ENCODE measurements at regions not wholly inside any gene's neighbourhood (a gene's known extent, or its start where the extent isn't known, plus 50 kb on each side); places are given as distances from the start of the nearest gene placed in this dataset.

DNA sequence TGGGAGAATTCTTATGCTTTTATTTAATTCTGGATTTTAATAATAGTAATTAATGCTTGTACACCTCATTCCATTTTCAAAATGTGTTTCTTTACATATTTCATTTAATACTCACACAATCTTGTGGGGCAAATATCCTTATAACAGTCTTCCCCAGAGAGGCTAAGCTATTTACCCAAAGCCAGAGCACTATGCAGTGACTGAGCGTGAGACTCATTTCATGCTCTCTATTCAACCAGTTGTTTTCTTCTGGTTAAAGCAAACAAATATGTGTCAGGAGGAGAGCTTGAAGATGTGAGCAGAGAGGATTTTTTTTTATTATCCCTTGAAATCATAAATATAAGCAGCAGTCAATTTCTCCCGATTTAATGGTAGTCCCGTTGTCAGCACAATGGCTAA lies 548.3 kb upstream of the TBL1XR1 start:
- DNase-seq (ENCODE audit: low read depth): no peak

DNA sequence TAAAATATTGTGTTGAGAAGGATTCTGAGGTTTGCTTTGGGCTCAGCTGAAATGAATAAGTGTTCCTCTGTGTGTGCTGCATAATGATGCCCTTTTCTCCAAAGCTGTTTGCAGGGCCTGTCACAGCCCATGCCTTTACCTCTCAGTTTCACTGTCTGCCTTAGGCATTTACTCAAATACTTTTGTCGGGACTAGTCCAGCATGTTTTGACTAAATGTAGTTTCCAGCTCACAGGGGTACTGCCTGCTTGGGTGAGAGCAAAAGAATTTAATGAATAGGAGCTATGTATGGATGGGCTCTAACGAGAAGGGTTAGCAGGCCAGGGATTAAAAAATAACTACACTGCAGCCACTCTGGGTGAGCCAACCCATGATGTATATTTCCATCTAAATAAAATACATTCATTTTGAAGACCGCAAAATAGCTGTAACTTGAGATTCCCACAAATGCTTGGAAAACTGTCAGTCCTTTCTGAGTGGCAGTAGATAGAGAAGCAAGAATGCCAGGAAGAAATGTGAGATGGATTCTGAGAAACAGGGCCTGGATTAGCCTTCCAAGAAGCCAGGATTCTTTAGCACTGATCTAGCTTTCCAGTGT lies 549.2 kb upstream of the TBL1XR1 start:
- peak; percentile 56 for DNase-seq (ENCODE audit: low read depth)

DNA sequence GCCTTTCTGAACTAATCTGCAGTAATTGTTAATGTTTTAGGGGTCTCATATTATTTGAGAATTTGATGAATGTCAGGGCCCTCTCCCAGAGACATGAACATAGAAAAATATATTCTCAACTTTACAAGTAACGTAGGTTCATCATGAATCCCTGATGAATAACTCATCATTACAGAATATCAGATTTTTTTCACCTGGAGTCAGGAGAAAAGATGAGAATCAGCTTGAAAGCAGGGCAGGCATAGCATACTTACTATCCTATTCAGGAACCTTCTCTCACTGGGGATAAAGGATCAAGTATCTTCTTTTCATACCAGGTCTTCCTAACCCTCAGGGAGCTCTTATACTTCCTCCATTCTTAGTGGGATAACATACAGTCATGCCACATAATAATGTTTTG lies 552.6 kb upstream of the TBL1XR1 start:
- DNase-seq (ENCODE audit: low read depth): no peak

DNA sequence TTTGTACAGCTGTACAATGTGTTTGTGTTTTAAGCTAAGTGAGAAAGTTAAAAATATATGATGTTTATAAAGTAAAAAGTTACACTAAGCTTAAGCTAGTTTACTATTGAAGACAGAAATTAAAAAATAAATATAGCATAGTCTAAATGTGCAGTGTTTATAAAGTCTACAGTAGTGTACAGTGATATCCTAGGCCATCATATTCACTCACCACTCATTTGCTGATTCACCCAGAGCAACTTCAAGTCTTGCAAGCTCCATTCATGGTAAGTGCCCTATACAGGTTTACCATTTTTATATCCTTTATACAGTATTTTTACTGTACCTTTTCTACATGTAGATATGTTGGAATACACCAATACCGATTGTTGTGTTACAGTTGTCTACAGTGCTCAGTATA lies 553.2 kb upstream of the TBL1XR1 start:
- DNase-seq (ENCODE audit: low read depth): no peak

- no peak for DNase-seq (ENCODE audit: low read depth)
Measured at GRCh38 chr3:177751770-177752169, 554.5 kb upstream of the TBL1XR1 start.

DNA sequence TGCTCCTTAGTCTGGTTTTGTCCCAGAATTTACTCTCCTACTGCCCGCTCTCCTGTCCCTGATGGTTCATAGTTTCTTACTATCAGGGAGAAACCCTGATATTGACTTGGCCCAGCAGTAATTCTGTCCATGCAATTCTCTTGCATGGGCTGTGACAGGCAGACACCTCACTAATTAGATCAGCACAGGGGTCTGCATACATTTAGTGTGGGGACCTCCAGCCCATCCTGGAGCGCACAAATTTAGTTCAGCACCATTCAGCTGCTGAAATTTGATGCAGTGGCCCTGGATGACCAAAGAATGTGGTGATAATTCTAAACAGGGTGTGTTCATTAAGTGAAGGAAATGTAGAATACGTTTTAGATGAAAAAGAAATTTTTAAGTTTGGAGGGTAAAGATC lies 555.5 kb upstream of the TBL1XR1 start:
- no peak for DNase-seq (ENCODE audit: low read depth)

GRCh38 chr3:177753451-177754155 lies 556.3 kb upstream of the TBL1XR1 start:
- DNase-seq (ENCODE audit: low read depth): no peak

DNA sequence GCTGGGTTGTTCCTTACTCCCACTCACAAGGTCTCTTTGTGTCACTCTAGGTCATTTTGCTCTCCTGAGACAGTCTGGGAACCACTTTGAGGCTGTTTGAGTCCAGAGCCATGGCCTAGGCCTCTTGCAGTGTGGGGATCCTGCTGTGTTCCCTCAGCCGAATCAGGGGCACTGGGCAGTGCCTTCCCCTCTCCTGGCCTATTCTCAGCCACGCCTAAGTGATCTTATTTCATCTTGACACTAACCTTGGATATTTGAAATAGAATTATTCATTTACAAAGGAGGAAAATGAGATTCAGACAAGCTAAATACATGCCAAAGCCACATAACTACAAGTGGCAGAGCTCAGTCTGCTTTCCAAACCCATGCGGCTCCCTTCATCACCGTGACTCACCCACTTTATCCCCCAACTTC lies 557.2 kb upstream of the TBL1XR1 start:
- no peak for DNase-seq (ENCODE audit: low read depth)

DNA sequence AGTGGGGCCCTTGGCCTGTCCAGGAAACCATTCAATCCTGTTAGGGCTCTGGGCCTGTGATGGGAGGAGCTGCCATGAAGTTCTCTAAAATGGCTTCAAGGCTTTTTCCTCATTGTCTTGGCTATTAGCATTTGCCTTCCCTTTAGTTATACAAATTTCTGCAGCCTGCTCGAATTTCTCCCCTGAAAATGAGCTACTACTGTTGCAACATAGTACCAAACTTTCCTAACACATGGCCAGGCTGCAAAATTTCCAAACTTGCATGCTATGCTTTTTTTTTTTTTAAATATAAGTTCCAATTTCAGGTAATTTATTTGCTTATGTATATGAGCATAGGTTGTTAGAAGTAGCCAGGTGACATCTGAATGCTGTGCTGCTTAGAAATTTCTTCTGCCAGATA lies 560.8 kb upstream of the TBL1XR1 start:
- DNase-seq (ENCODE audit: low read depth): no peak

GRCh38 chr3:177760803-177761202 lies 563.5 kb upstream of the TBL1XR1 start:
- DNase-seq (ENCODE audit: low read depth): no peak

- DNase-seq (ENCODE audit: low read depth): no peak
Measured at GRCh38 chr3:177764377-177764912, 567.2 kb upstream of the TBL1XR1 start.

GRCh38 chr3:177764933-177765332 lies 567.7 kb upstream of the TBL1XR1 start:
- DNase-seq (ENCODE audit: low read depth): no peak

GRCh38 chr3:177770383-177771230 lies 573.3 kb upstream of the TBL1XR1 start:
- no peak for DNase-seq (ENCODE audit: low read depth)

DNA sequence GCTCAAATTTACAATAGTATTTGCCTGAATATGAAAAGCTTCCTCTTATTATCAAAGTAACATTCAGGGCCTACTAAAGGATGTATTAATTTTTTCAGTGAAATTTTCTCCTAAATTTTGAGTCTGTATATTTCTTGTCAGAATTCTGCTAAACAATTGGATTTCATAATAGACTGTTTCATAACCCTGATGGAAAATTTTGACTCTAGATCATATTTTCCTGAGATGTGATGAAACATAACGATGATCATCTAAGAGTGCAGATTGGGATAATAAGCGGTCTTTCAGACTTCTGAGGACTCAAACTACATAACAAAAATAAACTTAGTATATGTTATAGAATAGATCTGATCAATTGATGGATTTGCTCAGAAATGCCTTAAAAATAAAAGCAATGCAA lies 574.5 kb upstream of the TBL1XR1 start:
- no peak for DNase-seq (ENCODE audit: low read depth)

GRCh38 chr3:177772908-177773557 lies 575.8 kb upstream of the TBL1XR1 start:
- no peak for DNase-seq (ENCODE audit: low read depth)

- no peak for DNase-seq (ENCODE audit: low read depth)
Measured at GRCh38 chr3:177773717-177774116, 576.4 kb upstream of the TBL1XR1 start.

GRCh38 chr3:177776661-177777101 lies 579.4 kb upstream of the TBL1XR1 start:
- DNase-seq (ENCODE audit: low read depth): peak; percentile 71

- DNase-seq (ENCODE audit: low read depth): peak; percentile 64
Measured at GRCh38 chr3:177777699-177778098, 580.4 kb upstream of the TBL1XR1 start.

GRCh38 chr3:177778633-177779032 lies 581.4 kb upstream of the TBL1XR1 start:
- no peak for DNase-seq (ENCODE audit: low read depth)

DNA sequence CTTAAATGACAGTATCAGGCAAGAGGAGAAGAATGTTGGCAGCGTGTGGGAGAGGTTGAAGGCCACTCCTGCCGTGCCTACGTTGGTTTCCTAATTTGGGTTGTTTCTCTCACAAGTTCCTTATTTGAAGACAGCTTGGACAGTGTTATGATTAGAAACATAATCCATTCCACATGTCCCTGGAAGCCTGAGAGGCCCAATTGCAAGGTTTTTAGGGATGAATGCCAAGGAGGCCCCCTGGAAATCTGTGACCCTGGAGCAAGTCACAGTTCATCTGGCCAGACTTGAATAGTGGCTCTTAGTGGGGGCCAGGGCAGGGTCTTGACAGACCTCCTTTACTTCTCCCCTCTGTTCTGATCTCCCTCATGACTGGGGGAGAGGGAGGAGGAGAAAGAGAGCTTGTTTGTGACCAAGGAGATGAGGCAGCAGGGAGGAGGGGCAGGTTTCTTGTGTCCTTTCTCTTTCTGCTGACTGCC lies 584.4 kb upstream of the TBL1XR1 start:
- DNase-seq (ENCODE audit: low read depth): peak; percentile 38

DNA sequence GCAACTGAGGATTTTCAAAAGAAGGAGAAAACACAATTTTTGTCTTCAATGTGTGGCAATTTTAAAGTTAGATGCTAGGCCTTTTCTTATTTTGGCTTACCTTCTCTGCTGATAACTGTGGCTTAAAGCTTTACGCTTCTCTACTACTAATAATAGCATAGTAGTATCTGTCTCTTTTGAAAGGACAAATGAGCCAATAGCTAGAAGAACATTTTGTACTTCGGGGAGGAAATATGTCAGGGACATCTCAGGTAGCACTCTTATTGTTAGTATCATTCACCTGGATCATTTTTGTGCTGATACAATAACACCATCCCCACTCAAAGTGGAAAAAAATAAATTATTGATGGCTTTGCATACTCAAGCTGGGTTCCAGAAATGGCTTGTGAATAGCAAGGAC lies 586.1 kb upstream of the TBL1XR1 start:
- DNase-seq (ENCODE audit: low read depth): no peak

- no peak for DNase-seq (ENCODE audit: low read depth)
Measured at GRCh38 chr3:177783767-177784166, 586.5 kb upstream of the TBL1XR1 start.

All from amniotic epithelial cell (primary cell).